Stromal cell of bone marrow (primary cell): ENCODE measurements at regions not wholly inside any gene's neighbourhood (a gene's known extent, or its start where the extent isn't known, plus 50 kb on each side); places are given as distances from the start of the nearest gene placed in this dataset.
"Not testable (repeated sequence)": the region's sequence is repeated elsewhere in the genome, so short reads cannot be mapped to it uniquely, and the experiment has no call there.

Experiments used
- DNase-seq: peaks from one replicate; pipeline ENCODE4 v3.0.0-alpha.2; 2012; ENCODE audit warnings: low read depth

DNA sequence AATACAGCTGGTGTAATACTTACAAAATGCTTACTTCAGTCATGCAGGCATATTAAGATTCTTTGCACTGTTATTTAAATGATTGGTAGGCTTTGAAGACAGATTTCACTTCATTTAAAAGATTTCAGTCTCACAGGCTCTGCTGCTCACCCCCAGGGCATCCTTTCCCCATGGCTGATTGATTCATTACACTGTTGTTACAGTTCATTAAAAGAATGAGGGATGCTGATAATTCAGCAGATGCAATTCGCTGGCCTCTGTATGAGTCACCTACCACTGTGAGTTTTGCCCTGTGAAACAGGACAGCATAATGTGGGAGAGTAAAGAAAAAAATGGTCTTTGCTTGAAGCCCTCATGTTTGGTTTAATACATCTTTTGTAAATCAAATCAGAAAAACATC lies 246.9 kb downstream of the CYLC2 start:
- no peak for DNase-seq

DNA sequence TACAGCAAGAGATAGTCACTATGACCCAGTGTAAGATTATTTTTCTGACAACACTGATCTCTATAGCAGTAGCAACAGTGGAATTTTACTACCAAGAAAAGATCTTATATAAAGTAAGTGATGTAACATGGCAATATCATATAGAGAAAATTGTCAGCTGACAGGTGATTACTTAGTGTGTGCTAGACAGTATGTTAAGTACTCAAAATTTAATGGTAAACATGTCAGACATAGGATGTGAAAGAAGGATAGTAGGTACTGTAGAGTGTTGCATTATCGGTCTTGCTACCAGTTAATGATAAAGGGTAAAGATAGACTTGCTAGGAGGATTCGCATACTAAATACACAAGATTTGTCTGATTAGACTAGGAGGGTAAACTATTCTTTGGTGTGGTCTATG lies 247.4 kb downstream of the CYLC2 start:
- DNase-seq = no peak

DNA sequence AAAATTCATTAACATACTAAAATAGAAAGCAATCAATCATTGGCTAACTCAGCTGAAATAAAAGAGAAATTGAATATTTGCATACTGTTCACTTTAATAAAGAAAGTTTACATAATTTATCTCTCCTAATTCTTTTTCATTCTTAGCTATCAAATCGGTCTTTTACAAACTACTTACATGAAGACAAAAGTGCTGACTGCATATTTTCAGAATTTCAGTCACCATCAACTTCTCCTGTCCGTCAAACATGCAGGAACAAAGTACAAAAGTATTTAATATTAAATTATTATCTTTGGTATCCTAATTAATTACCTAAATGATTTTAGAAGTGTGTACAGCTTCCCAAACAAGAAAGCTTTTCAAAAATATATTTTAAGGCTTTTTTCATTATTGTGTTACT lies 248.4 kb downstream of the CYLC2 start:
- no peak for DNase-seq

DNA sequence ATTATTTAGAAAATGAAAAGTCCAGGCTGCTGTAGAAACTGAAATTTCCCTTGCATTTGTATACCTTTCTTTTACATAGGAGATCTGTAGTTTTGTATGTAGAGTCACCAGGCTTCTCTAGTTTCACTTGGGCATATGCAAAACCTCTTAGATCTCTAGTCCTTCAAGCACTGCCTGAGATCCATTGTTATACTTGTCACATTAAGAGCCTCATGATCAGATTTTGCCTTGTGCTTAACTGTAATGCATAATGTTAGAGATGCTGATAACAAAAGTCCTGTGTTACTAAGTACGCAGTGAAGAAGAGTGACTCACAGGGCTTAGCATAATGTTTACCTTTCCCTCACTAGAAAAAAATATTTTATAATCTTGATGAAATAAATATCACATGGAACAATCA lies 250.2 kb downstream of the CYLC2 start:
- DNase-seq = no peak

DNA sequence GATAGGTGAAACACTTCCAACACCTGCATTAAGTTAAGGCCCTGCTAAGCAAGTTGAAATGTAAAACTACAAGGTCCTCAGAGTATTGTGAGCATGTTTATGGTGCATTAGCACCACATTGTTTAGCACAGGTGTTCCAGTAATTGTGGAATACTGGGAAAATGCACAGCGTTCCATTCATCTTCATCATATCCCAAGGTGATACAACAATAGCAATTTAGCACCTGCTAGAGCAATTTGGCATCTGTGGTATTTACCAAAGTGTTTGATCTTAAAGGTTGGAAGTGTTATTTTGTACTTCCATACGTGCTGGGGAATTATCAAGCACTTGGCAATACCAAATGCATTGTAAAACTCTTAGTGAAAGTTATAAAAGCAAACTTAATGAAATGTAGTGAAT lies 266.8 kb downstream of the CYLC2 start:
- DNase-seq = no peak

DNA sequence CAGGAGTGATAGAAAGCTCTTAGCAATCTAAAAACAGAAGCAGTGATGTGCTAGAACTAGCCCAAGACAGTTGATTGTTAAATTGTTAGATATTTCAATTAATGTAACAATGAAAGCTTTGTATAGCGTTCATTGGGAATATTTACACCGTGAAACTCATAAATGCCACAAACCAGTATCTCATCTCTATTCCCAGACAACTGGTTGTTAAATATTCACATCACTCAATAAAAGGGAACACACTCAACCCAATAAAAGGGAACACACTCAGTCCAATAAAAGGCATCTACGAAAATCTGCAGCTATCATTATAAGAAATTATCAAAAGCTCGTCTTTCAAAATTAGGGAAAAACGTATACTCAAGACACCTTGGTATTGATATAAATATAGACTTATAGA lies 270.9 kb downstream of the CYLC2 start:
- DNase-seq = no peak

DNA sequence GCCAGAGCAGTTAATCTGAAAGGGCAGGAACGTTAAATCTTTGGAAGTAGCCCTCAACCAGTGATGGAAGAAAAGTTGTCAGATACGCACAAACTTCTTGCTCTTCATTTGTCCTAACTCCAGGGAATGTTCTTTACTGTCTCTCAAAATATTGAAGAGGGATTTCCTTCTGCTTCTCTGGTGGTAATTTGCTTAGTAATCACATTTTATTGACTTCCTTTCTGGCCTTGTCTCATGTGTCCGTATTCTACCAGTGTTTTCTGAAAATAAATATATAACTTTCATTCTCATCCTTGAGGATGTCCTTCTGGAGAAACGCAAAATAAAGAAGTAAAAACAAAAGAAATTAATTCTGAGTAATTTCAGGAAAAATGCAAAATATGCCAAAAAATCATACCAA lies 282.1 kb downstream of the CYLC2 start:
- DNase-seq = no peak

DNA sequence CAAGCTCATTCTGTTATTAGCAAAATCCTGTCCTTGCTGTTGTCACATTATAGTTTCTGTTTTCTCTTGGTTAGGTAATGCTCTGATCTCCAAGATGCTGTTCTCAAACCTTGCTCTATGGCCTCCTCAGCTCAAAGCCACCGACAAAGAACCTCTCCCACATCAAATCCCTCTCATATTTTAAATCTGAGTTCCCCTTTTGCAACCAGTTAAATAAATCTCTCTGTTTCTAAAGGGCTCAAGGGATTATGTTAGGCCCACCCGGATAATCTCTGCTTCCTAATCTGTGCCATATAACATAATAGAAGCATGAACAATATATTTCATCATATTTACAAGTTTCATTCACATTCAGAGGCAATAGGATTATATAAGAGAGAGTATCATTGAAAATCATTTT lies 286.0 kb downstream of the CYLC2 start:
- no peak for DNase-seq

DNA sequence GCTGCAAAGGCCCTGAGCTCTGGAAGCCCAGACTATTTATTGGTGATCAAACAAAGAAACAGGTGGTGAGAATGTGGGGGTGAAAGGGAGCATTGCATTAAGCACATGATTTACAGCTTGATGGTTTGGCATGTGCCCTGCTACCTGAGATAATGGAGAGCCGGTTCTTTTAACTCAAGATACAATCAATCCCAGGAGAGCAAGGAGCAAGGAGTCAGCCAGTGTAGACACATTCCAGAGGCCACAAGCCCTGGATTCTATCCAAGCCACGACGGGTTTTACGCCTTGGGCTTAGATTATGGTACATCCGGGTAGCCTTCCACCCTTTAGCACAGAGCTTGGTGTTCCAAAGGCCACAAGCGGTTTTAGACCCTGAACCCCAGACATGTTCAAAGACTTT lies 292.2 kb downstream of the CYLC2 start:
- no peak for DNase-seq

DNA sequence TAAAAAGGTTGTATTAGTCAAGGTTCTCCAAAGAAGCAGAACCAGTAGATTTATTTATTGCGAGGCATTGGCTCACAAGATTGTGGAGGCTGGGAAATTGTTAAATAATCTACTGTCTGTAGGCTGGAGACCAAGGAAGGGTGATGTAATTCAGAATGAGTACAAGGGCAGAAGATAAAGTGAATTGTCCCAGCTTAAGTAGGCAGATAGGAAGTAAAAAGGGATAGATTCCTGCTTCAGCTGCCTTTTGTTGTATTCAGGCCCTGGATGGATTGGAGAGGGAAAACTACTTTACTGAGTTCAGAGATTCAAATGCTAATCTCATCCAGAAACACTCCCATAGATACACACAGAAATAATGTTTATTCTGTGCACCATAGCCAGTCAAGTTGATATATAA lies 301.1 kb downstream of the CYLC2 start:
- no peak for DNase-seq

DNA sequence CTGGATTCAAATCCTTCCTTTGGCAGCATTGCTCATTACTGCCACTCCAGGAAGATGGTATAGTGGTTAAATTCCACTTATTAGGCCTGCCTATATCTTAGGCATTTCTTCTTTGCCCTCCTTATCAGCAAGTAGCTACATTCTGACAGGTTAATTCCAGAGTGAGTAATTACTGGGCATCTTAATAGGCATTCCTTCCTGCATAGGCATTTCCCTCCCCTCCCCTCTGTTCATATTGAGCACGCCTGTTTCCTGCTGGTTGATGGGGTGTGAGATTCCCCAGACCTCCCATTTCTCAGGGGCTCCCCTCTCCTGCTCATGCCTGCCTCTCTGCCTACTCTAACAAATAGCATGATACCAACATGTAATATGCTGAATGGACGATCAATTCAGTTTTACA lies 305.9 kb downstream of the CYLC2 start:
- no peak for DNase-seq

DNA sequence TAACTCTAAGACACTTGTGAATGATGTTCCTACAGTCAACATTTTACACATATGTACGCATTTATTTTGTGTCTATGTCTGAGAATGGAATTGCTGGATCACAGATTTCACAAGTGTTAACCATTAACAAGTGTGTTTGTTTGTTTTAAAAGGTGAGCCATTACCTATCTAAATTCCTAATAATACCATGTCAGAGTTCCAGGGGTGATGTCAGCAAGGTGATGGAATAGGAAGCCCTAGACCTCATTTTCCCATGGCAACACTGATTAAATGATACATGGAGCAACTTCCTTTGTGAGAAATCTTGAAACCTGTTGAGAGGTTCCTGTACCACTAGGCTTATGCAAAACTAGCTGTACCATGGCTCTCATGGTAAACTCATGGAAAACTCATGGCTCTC lies 309.7 kb downstream of the CYLC2 start:
- no peak for DNase-seq

DNA sequence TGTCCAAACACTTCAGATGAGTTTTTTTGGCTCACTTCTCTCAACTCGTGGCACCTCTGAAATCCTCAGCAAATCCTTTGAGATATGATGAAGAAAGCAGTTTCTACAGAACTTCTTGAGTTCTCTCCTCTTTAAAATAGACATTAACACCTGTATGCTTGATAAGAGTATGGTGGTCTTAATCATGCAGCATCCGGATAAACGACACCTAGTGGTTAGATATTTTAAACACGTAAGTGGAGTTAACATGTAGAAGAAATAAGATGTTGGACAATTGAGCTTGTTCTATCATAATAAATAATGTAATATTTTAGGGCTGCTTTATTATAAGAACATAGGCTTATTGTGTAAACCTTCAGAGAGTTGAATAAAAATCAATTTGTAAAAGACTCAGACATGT lies 324.8 kb downstream of the CYLC2 start:
- DNase-seq = no peak

DNA sequence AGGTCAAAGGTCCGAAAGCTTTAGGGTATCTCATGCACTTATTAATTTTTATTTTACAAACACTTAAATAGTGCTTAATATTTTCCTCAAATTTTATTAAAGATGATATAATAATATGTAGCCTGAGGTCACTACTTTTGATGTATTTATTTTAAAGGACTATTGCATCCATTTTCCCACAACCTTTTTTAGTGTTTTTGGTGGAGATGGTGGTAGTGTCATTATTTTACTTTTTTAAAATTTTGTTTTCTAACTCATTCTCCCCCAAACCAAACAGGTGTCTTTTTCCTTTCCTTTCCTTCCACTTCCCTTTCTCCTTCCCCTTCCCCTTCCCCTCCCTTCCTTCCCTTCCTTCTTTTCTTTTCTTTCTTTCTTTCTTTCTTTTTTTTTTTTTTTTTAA lies 328.6 kb downstream of the CYLC2 start:
- DNase-seq = no peak

DNA sequence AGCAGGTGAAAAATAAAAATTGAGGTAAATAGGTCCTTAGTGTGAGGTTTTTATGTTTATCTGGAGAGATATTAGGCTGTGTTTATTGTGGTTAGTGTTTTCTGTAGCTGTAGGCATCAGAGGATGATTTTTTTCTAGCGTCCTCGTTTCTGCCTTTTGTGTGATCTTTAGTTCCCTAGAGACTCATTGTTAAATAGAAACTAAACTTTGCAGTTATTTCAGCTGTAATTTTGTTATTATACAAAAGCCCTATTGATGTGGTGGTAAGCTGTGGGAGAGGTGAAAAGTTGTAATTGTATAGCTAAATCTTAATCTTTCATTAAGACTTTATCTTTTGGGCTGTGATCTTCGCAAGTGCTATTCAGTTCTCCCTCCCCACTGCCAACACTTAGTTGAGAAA lies 340.3 kb downstream of the CYLC2 start:
- DNase-seq = no peak

DNA sequence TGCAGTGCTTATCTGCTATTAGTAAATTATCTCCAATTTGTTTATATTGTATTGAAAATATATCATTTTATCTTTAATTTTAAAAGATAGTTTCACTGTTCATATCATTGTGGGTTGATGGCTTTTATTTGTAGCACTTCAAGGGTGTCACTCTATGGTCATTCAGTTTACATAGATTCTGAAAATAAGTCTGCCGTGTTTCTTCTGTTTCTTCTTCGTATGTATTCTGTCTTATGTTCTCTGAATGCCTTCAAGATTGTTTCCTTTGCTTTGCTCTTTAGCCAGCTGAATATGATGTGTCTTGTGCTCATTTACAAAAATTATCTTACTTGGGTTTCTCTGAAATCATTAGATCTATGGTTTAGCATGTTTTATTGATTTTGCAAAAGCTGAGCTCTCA lies 359.9 kb downstream of the CYLC2 start:
- no peak for DNase-seq

DNA sequence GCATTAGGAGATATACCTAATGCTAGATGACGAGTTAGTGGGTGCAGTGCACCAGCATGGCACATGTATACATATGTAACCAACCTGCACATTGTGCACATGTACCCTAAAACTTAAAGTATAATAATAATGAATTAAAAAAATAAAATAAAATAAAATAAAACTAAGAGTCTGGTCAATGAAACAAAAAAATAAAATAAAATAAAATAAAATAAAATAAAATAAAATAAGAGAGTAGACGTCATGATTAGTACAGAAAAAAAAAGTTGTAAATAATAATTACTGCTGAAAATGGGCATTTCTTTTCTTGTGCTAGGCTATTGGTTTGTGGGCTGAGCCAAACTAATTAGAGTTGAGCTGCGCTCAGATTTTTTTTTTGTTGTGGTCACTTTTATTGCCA lies 362.8 kb downstream of the CYLC2 start:
- DNase-seq = not testable (repeated sequence)

DNA sequence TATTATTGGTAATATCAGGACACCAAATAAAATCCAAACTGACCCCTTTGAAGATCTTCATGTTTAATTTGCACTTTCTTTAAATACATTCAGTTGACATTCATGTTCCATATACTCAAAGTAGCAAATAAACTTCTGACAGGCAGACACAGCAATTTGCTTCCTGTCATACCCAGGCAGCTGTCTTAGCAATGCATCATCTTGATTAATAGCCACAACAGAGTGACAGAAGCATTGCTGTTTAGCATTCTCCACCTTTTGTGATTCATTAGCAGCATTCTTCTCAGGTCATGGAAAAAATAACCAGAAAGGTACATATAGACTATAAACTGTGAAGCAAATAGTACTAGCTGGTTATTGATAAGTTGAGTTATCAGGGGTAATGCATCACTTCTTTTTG lies 366.8 kb downstream of the CYLC2 start:
- DNase-seq = no peak

DNA sequence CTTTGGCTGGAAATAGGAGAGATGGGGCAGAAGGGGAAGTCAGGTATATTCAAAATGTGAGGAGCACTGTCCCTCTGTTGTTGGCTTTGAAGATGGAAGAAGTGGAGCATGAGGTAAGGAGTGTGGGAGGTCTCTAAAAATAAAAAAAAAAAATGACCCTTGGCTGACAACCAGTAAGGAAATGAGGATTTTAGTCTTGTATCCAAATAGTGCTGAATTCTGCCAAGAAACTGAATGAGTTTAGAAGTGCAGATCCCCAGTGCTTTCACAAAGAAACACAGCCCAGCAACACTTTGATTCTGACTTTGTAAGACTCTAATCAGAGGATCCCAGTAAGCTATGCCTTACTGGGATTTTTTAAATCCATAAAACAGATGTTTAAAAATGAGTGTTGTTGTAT lies 367.9 kb downstream of the CYLC2 start:
- DNase-seq = peak; percentile 6

DNA sequence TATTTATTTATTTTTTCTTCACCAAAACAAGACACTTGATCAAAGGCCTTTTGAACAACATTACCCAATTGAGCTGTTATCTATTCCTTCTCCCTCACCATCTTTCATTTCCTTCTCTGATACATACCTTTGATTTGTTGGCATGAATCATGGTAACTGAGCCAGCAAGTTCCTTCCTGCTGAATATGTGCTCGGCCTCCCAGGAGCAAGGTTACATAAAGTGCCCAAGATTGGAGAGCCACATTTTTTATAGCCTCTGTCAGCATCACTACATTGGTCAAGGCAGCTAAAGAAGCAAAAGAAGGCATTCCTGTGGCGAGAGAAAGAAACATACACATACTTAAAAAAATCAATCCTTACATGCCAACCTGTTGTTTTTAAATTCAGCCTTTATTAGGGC lies 369.6 kb downstream of the CYLC2 start:
- peak; percentile 52 for DNase-seq

DNA sequence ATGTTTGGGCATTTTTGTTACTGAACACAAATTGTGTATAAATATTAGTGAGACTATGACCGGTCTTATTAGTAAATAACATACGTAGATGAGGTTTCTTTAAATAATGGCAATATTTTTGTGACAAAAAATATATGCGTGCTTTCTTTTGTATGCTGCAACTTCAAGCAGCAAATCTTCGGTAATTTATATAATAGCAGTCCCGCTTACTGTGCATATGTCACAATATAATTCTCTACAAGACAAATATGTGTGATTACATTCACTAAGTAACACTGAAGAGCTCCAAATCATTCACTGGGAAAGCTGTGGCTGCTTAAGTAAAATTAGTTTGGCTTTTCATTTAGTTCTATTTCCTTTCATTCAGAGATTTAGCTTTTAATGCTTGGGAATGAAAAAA lies 376.0 kb downstream of the CYLC2 start:
- DNase-seq = no peak

DNA sequence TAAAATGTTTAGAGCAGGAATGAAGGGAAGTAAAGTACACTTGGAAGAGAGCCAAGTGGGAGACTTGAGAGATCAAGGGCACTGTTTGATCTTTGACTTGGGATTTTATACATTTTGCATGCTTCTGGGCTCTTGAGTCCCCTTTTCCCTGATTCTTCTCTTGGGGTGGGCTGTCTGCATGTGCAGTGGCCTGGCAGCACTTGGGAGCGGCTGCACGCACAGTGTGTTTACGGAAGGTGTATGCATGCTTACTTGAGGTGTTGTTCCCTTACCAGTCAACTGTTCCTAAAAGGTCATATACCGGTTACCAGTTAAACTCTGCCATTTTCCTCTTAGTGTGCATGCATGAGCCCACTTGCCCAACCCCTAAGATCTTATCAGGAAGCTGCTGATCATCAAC lies 377.7 kb downstream of the CYLC2 start:
- DNase-seq = no peak

DNA sequence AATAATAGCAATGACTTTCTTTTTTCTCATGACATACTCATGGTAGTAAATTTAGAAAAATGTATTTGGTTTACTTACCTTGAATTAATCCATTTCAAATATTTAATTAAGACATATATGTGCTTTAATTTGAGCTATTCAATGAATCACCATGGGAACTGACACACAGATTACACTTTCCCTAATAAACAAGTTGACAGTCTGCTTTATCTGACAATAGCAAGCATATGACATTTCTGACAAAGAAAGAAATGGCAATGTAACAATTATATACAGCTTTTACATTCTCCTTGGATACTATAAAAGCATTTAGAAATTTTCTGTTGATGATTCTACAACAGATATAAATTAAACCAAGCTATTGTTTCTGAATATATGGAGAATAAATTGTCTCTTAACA lies 382.5 kb downstream of the CYLC2 start:
- no peak for DNase-seq

DNA sequence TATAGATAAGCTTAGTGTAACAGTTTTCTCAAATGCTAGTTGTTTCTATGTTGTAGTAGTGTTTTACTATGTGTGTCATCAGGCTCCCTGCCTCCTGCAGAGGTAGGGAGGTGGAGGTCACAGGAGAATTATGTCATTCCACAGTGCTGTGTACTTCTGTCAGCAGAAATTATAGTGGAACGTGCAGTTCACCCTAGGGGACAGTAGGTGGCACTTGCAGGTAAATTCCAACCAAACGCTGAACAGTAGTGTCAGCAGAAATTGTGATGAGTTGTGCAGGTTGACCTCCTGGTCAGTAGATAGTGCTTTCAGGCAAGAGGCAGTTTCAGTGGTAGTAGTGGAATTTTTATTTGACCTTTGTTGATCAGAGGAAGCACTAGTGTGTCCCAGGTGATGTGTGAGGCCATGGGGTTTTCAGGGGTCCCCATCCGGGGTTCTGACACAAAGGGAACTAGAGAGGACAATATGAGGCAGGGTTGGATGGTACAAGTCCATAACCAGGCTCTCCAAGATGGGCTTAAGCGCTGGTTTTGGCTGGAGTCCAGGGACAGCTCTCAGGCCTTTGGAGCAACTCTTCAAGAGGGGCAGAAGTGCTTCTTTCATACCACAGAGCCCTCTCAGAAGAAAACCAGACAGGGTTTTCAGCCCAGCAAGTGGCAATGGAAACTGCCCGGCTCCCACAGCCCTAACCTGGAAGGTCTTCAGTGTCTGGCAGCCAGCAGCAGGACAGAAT lies 402.9 kb downstream of the CYLC2 start:
- DNase-seq = no peak

DNA sequence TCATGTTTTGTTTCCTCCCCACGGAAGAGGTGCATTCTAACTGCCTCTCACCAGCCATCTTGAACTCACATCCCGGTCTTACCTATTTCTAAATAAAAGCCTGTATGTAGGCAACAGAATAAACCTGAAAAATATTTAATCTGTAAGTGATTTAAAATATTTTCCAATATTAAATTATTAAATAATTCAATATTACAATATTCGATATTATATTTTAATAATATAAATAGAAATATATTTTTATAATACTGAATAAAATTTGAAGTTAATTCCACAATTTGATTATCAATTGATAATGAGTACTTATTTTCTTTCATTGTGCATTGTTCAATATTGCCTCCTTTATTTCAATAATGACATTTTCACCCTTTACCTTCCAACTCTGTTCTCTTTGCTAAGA lies 404.4 kb downstream of the CYLC2 start:
- no peak for DNase-seq
